Liver (tissue), 8 donors: ENCODE measurements at regions not wholly inside any gene's neighbourhood (a gene's known extent, or its start where the extent isn't known, plus 50 kb on each side); places are given as distances from the start of the nearest gene placed in this dataset.

Experiments
- DNase-seq: peaks from one replicate; pipeline ENCODE4 v3.0.0-alpha.2; 2017; ENCODE audit warnings: low spot score
- H3K27ac ChIP-seq, 2 donors: one replicate each; pipeline ENCODE4 v1.7.0; 2013; ENCODE audit warnings: inconsistent platforms in 2 of 2, low read length in 2 of 2, control low read depth in 1 of 2, low read depth in 1 of 2, mild to moderate bottlenecking in 1 of 2
- H3K27me3 ChIP-seq, 4 donors: one replicate each; pipeline versions ENCODE4 v1.6.1 to v1.7.0; 2013; ENCODE audit warnings: low read length in 3 of 4, inconsistent platforms in 1 of 4, mild to moderate bottlenecking in 1 of 4, moderate library complexity in 1 of 4; ENCODE audit not compliant: control insufficient read depth in 4 of 4, insufficient read depth in 4 of 4
- H3K36me3 ChIP-seq, 4 donors: one replicate each; pipeline versions ENCODE4 v1.6.1 to v1.7.0; 2013; ENCODE audit warnings: low read length in 3 of 4, mild to moderate bottlenecking in 3 of 4, low read depth in 1 of 4, moderate library complexity in 1 of 4; ENCODE audit not compliant: control insufficient read depth in 4 of 4, insufficient read depth in 3 of 4
- H3K4me1 ChIP-seq, 4 donors: one replicate each; pipeline versions ENCODE4 v1.6.1 to v1.7.0; 2013; ENCODE audit warnings: low read length in 3 of 4, mild to moderate bottlenecking in 3 of 4, moderate library complexity in 1 of 4; ENCODE audit not compliant: control insufficient read depth in 4 of 4, insufficient read depth in 4 of 4
- H3K4me3 ChIP-seq, 3 donors: one replicate each; pipeline versions ENCODE4 v1.6.1 to v1.7.0; 2013; ENCODE audit warnings: low read length in 3 of 3, control low read depth in 1 of 3, low read depth in 1 of 3, mild to moderate bottlenecking in 1 of 3
- H3K9ac ChIP-seq, 2 donors: one replicate each; pipeline ENCODE4 v1.7.0; 2013; ENCODE audit warnings: low read length in 2 of 2, mild to moderate bottlenecking in 2 of 2, moderate library complexity in 2 of 2, control low read depth in 1 of 2, low read depth in 1 of 2
- H3K9me3 ChIP-seq, 4 donors: one replicate each; pipeline versions ENCODE4 v1.6.1 to v1.7.0; 2013; ENCODE audit warnings: low read length in 3 of 4; ENCODE audit not compliant: control insufficient read depth in 4 of 4
- CTCF ChIP-seq: fragments of 150-350 bp; IDR thresholded peaks from 2 replicates; pipeline ENCODE4 v1.5.1; 2017; ENCODE audit warnings: improper control_type of control experiment, low read depth, low read length; ENCODE audit not compliant: missing input control
- EGR1 ChIP-seq, 2 donors: IDR thresholded peaks; 2 replicates each; pipeline ENCODE4 v1.6.1; 2016 to 2018; ENCODE audit warnings: antibody characterized with exemption in 2 of 2, low read depth in 2 of 2
- FOXA1 ChIP-seq: IDR thresholded peaks from 2 replicates; pipeline ENCODE4 v1.6.1; 2016; ENCODE audit warnings: antibody characterized with exemption
- FOXA2 ChIP-seq: IDR thresholded peaks from 2 replicates; pipeline ENCODE4 v1.6.1; 2016; ENCODE audit warnings: antibody characterized with exemption
- GABPA ChIP-seq, 2 donors: IDR thresholded peaks in 1 of 2; conservative IDR thresholded peaks in 1 of 2; 2 replicates each; pipeline ENCODE4 v1.6.1; 2016; ENCODE audit warnings: antibody characterized with exemption in 2 of 2, mild to moderate bottlenecking in 1 of 2, moderate library complexity in 1 of 2
- HNF4A ChIP-seq, 2 donors: conservative IDR thresholded peaks; 2 replicates each; pipeline ENCODE4 v1.6.1; 2016; ENCODE audit warnings: antibody characterized with exemption in 2 of 2, mild to moderate bottlenecking in 2 of 2
- HNF4G ChIP-seq: IDR thresholded peaks from 2 replicates; pipeline ENCODE4 v1.6.1; 2016; ENCODE audit warnings: antibody characterized with exemption
- JUND ChIP-seq, 2 donors: IDR thresholded peaks; 2 replicates each; pipeline ENCODE4 v1.6.1; 2016; ENCODE audit warnings: antibody characterized with exemption in 2 of 2
- MAX ChIP-seq: IDR thresholded peaks from 2 replicates; pipeline ENCODE4 v1.6.1; 2016; ENCODE audit warnings: antibody characterized with exemption
- NR2F2 ChIP-seq: IDR thresholded peaks from 2 replicates; pipeline ENCODE4 v1.6.1; 2016; ENCODE audit warnings: antibody characterized with exemption
- RAD21 ChIP-seq, 2 donors: IDR thresholded peaks; 2 replicates each; pipeline ENCODE4 v1.6.1; 2016; ENCODE audit warnings: antibody characterized with exemption in 2 of 2, mild to moderate bottlenecking in 2 of 2
- RXRA ChIP-seq, 2 donors: IDR thresholded peaks; 2 replicates each; pipeline ENCODE4 v1.6.1; 2017 to 2018; ENCODE audit warnings: antibody characterized with exemption in 2 of 2, mild to moderate bottlenecking in 1 of 2
- SP1 ChIP-seq: IDR thresholded peaks from 2 replicates; pipeline ENCODE4 v1.6.1; 2018; ENCODE audit warnings: antibody characterized with exemption, mild to moderate bottlenecking
- TAF1 ChIP-seq: conservative IDR thresholded peaks from 2 replicates; pipeline ENCODE4 v1.6.1; 2016; ENCODE audit warnings: antibody characterized with exemption, mild to moderate bottlenecking
- YY1 ChIP-seq: IDR thresholded peaks from 2 replicates; pipeline ENCODE4 v1.6.1; 2016; ENCODE audit warnings: antibody characterized with exemption, mild to moderate bottlenecking
- ZBTB33 ChIP-seq: IDR thresholded peaks from 2 replicates; pipeline ENCODE4 v1.6.1; 2016; ENCODE audit warnings: antibody characterized with exemption
- WGBS: extraction: QIAGEN DNeasy Blood & Tissue Kit; methylation state at CpG from one replicate; pipeline ENCODE4 v1.1.7; 2013; 5-methylcytosine and 5-hydroxymethylcytosine counted together
- TF ChIP-seq, protein P1 (sequence below): IDR thresholded peaks from 2 replicates; pipeline ENCODE4 v1.6.1; 2016; ENCODE audit warnings: antibody characterized with exemption, mild to moderate bottlenecking
- TF ChIP-seq, protein P2 (sequence below): IDR thresholded peaks from 2 replicates; pipeline ENCODE4 v1.6.1; 2016; ENCODE audit warnings: antibody characterized with exemption
- donor health status: healthy.
- donor health status: healthy.
- donor health status: healthy.
- donor health status: healthy.
- donor health status: healthy.

DNA sequence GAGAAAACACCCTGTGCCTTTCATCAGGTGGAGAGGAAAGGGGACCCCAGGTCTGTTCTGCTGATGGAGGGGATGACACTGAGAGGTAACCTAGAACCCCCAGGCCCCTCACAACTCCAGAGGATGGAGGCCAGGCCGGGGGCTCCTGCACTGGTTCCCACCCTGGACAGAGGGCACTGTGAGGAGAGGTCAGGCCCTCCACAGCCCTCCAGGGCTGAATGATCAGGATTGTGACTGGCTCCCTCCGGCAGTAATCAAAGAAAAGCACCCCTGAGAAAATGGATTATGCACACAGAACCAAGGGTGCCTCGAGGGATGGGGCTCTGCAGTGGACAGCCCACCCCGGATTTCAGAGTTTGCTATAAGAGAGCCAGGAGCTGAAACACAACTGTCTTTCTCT is 502.8 kb downstream of the TCERG1L start:
- H3K27me3 ChIP-seq = peaks cover 0 to 7% (median 0%) of the 10 kb centered on the region in 4 donors
- WGBS = 40% methylated on average over 4 of the region's 4 CpGs
- no peak overlapping the region for H3K27ac ChIP-seq

More for the DNA sequence above, 502.8 kb downstream of the TCERG1L start:
- Histone ChIP-seq H3K36me3 (no peaks in the 10 kb centered on the region), H3K4me3 (no peak overlapping the region), H3K9ac (no peak overlapping the region), H3K4me1 (peaks cover 0 to 2% (median under 1%) of the 10 kb centered on the region in 4 donors), H3K9me3 (no peaks in the 10 kb centered on the region)
- TF ChIP-seq MAX = no peak
- no peak for TF ChIP-seq HNF4G
- TF ChIP-seq, protein P1, sequence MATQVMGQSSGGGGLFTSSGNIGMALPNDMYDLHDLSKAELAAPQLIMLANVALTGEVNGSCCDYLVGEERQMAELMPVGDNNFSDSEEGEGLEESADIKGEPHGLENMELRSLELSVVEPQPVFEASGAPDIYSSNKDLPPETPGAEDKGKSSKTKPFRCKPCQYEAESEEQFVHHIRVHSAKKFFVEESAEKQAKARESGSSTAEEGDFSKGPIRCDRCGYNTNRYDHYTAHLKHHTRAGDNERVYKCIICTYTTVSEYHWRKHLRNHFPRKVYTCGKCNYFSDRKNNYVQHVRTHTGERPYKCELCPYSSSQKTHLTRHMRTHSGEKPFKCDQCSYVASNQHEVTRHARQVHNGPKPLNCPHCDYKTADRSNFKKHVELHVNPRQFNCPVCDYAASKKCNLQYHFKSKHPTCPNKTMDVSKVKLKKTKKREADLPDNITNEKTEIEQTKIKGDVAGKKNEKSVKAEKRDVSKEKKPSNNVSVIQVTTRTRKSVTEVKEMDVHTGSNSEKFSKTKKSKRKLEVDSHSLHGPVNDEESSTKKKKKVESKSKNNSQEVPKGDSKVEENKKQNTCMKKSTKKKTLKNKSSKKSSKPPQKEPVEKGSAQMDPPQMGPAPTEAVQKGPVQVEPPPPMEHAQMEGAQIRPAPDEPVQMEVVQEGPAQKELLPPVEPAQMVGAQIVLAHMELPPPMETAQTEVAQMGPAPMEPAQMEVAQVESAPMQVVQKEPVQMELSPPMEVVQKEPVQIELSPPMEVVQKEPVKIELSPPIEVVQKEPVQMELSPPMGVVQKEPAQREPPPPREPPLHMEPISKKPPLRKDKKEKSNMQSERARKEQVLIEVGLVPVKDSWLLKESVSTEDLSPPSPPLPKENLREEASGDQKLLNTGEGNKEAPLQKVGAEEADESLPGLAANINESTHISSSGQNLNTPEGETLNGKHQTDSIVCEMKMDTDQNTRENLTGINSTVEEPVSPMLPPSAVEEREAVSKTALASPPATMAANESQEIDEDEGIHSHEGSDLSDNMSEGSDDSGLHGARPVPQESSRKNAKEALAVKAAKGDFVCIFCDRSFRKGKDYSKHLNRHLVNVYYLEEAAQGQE = no peak
- TF ChIP-seq HNF4A (conservative IDR thresholded peaks at IDR 0.05) = no peak
- TF ChIP-seq TAF1 = no peak
- no peak for TF ChIP-seq EGR1 (IDR thresholded peaks at IDR 0.05; ENCODE audit: low read depth in 2 of 2)
- no peak for TF ChIP-seq YY1
- TF ChIP-seq, protein P2, sequence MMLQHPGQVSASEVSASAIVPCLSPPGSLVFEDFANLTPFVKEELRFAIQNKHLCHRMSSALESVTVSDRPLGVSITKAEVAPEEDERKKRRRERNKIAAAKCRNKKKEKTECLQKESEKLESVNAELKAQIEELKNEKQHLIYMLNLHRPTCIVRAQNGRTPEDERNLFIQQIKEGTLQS = no peak
- TF ChIP-seq FOXA2 = no peak
- TF ChIP-seq RAD21 (IDR thresholded peaks at IDR 0.05) = no peak
- no peak for TF ChIP-seq CTCF
- TF ChIP-seq GABPA (IDR thresholded peaks at IDR 0.05 in 1 of 2, conservative IDR thresholded peaks at IDR 0.05 in 1 of 2) = no peak
- no peak for TF ChIP-seq RXRA (IDR thresholded peaks at IDR 0.05)
- no peak for TF ChIP-seq FOXA1
- TF ChIP-seq JUND (IDR thresholded peaks at IDR 0.05) = no peak
- TF ChIP-seq NR2F2 = no peak
- no peak for TF ChIP-seq ZBTB33
- no peak for TF ChIP-seq SP1
- no peak for DNase-seq
